M059J (cell line): ENCODE measurements at regions not wholly inside any gene's neighbourhood (a gene's known extent, or its start where the extent isn't known, plus 50 kb on each side); places are given as distances from the start of the nearest gene placed in this dataset.
"Not testable (repeated sequence)": the region's sequence is repeated elsewhere in the genome, so short reads cannot be mapped to it uniquely, and the experiment has no call there.

Experiments used
- DNase-seq: peaks from one replicate; pipeline ENCODE4 v3.0.0-alpha.2; 2012; ENCODE audit warnings: low read depth

GRCh38 chr4:161329852-161330251 lies 833.9 kb downstream of the FSTL5 start:
- no peak for DNase-seq

- peak; percentile 6 for DNase-seq
Observed at GRCh38 chr4:161321706-161322105, 842.1 kb downstream of the FSTL5 start.

- peak; percentile 16 for DNase-seq
Observed at GRCh38 chr4:161320377-161320776, 843.4 kb downstream of the FSTL5 start.

GRCh38 chr4:161317000-161317399 lies 846.8 kb downstream of the FSTL5 start:
- DNase-seq, result no peak

GRCh38 chr4:161314371-161314770 lies 849.4 kb downstream of the FSTL5 start:
- no peak for DNase-seq

- no peak for DNase-seq
Observed at GRCh38 chr4:161303551-161303950, 860.2 kb downstream of the FSTL5 start.

GRCh38 chr4:161291222-161291621 lies 872.6 kb downstream of the FSTL5 start:
- no peak for DNase-seq

- DNase-seq, result no peak
Observed at GRCh38 chr4:161287678-161288352, 876.0 kb downstream of the FSTL5 start.

- no peak for DNase-seq
Observed at GRCh38 chr4:161285461-161285860, 878.3 kb downstream of the FSTL5 start.

- no peak for DNase-seq
Observed at GRCh38 chr4:161280929-161281328, 882.9 kb downstream of the FSTL5 start.

GRCh38 chr4:161279095-161279494 lies 884.7 kb downstream of the FSTL5 start:
- DNase-seq, result no peak

GRCh38 chr4:161277150-161277787 lies 886.5 kb downstream of the FSTL5 start:
- not testable (repeated sequence) for DNase-seq

- no peak for DNase-seq
Observed at GRCh38 chr4:161273607-161274006, 890.2 kb downstream of the FSTL5 start.

- DNase-seq, result no peak
Observed at GRCh38 chr4:161260819-161261218, 903.0 kb downstream of the FSTL5 start.

- DNase-seq, result peak; percentile 6
Observed at GRCh38 chr4:161256716-161257115, 907.1 kb downstream of the FSTL5 start.

- no peak for DNase-seq
Observed at GRCh38 chr4:161256172-161256571, 907.6 kb downstream of the FSTL5 start.

GRCh38 chr4:161254375-161254774 lies 909.4 kb downstream of the FSTL5 start:
- DNase-seq, result no peak

GRCh38 chr4:161252520-161253141 lies 911.2 kb downstream of the FSTL5 start:
- DNase-seq, result peak; percentile 32

GRCh38 chr4:161249779-161250440 lies 913.9 kb downstream of the FSTL5 start:
- no peak for DNase-seq

- DNase-seq, result no peak
Observed at GRCh38 chr4:161248880-161249279, 914.9 kb downstream of the FSTL5 start.

- DNase-seq, result peak; percentile 33
Observed at GRCh38 chr4:161247831-161248230, 916.0 kb downstream of the FSTL5 start.

- DNase-seq, result no peak
Observed at GRCh38 chr4:161238033-161238432, 925.8 kb downstream of the FSTL5 start.

- no peak for DNase-seq
Observed at GRCh38 chr4:161237495-161237894, 926.3 kb downstream of the FSTL5 start.
